Kidney (tissue), 13 donors: ENCODE measurements at regions not wholly inside any gene's neighbourhood (a gene's known extent, or its start where the extent isn't known, plus 50 kb on each side); places are given as distances from the start of the nearest gene placed in this dataset.

Source experiments
- DNase-seq, 5 donors: peaks; one replicate each; pipeline ENCODE4 v3.0.0-alpha.2; 2013 to 2020
- FAIRE-seq: peaks from 2 replicates; lab custom pipeline; 2012; peaks lifted over from hg19 to GRCh38; lab: Jason Lieb, UNC
- H3K27ac ChIP-seq, 2 donors: one replicate each; pipeline ENCODE4 v1.7.0; 2013; ENCODE audit warnings: low read depth in 2 of 2, low read length in 2 of 2, inconsistent platforms in 1 of 2
- H3K27me3 ChIP-seq: one replicate; pipeline ENCODE4 v1.7.1; 2013; ENCODE audit warnings: low read length, inconsistent platforms; ENCODE audit not compliant: control insufficient read depth, insufficient read depth
- H3K36me3 ChIP-seq, 3 donors: one replicate each; pipeline versions ENCODE4 v1.7.0 to v1.7.1; 2013; ENCODE audit warnings: low read length in 3 of 3, control low read depth in 1 of 3, inconsistent platforms in 1 of 3; ENCODE audit not compliant: insufficient read depth in 3 of 3, control insufficient read depth in 2 of 3
- H3K4me1 ChIP-seq, 3 donors: one replicate each; pipeline versions ENCODE4 v1.7.0 to v1.7.1; 2013; ENCODE audit warnings: low read length in 3 of 3, inconsistent platforms in 1 of 3, low read depth in 1 of 3; ENCODE audit not compliant: control insufficient read depth in 2 of 3, insufficient read depth in 2 of 3
- H3K4me3 ChIP-seq, 3 donors: one replicate each; pipeline versions ENCODE4 v1.7.0 to v1.8.1; 2013; ENCODE audit warnings: low read length in 3 of 3, control low read depth in 1 of 3, inconsistent platforms in 1 of 3
- H3K9ac ChIP-seq, 3 donors: one replicate each; pipeline versions ENCODE4 v1.7.0 to v1.7.1; 2013; ENCODE audit warnings: low read length in 3 of 3, control low read depth in 1 of 3, inconsistent platforms in 1 of 3
- H3K9me3 ChIP-seq, 3 donors: one replicate each; pipeline versions ENCODE4 v1.7.0 to v1.7.1; 2013; ENCODE audit warnings: low read length in 3 of 3, control low read depth in 1 of 3, inconsistent platforms in 1 of 3; ENCODE audit not compliant: control insufficient read depth in 2 of 3, insufficient read depth in 1 of 3
- intact Hi-C: fragments of 100-400 bp; cut with DNase I; formaldehyde crosslinking; loops from one replicate; pipeline ENCODE4 v1.11.1; 2022
- TF ChIP-seq, protein P1 (sequence below): IDR thresholded peaks from 3 replicates; pipeline ENCODE4 v1.5.1; 2012; ENCODE audit warnings: mild to moderate bottlenecking, moderate library complexity, borderline replicate concordance; ENCODE audit not compliant: insufficient read depth; ENCODE audit errors: extremely low read depth
- donor health status: control.
- donor health status: control.
- donor health status: control.
- donor health status: control.
- donor health status: control.
- donor health status: DM: yes; HTN: yes; CAD: no.
- donor health status: Normal renal cell carcinoma (clear cell type).

DNA sequence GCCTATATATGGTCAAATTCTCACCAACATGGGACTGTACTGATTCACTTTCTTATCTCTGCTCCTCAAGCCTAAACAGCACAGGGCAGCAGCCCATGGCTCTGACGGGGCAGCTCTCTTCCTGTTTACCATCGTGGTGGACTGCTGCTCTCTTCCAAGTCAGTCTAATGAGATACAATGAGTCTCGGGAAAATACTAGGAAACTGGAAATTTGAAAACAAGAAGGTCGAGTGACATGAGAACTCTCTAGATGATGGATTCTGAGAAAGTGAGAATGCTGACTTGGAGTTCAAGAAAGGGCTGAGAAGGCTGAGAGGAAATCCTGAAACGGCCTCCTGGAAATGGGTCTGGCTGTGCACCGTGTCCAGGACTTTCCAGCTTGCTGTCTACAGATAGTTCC lies 122.8 kb upstream of the ARGLU1 start:
- H3K27me3 ChIP-seq, result no peaks in the 10 kb centered on the region
- TF ChIP-seq, protein P1, sequence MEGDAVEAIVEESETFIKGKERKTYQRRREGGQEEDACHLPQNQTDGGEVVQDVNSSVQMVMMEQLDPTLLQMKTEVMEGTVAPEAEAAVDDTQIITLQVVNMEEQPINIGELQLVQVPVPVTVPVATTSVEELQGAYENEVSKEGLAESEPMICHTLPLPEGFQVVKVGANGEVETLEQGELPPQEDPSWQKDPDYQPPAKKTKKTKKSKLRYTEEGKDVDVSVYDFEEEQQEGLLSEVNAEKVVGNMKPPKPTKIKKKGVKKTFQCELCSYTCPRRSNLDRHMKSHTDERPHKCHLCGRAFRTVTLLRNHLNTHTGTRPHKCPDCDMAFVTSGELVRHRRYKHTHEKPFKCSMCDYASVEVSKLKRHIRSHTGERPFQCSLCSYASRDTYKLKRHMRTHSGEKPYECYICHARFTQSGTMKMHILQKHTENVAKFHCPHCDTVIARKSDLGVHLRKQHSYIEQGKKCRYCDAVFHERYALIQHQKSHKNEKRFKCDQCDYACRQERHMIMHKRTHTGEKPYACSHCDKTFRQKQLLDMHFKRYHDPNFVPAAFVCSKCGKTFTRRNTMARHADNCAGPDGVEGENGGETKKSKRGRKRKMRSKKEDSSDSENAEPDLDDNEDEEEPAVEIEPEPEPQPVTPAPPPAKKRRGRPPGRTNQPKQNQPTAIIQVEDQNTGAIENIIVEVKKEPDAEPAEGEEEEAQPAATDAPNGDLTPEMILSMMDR, result no peak
- H3K4me1 ChIP-seq, result peaks cover 0 to 3% (median 0%) of the 10 kb centered on the region in 3 donors
- FAIRE-seq, result no peak
- DNase-seq, result peak in 2 of 5 donors; percentile 47 to 60
- intact Hi-C loops, result no loop called here
- H3K36me3 ChIP-seq, result no peaks in the 10 kb centered on the region
- H3K4me3 ChIP-seq, result no peak overlapping the region
- no peaks in the 10 kb centered on the region for H3K9me3 ChIP-seq
- H3K9ac ChIP-seq, result no peak overlapping the region
- peak overlapping the region; percentile 62 to 88 for H3K27ac ChIP-seq

DNA sequence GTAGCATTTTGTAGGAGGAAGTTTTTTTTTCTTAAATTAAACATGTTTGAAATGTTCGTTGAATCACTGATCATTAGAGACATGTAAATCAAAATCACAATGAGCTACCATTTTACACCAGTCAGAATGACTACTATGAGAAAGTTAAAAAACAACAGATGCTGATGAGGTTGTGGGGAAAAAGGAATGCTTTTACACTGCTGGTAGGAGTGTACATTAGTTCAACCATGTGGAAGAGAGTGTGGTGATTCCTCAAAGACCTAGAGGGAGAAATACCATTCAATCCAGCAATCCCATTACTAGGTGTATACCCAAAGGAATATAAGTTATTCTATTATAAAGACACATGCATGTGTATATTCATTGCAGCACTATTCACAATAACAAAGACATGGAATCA lies 122.0 kb upstream of the ARGLU1 start:
- FAIRE-seq, result no peak
- no peaks in the 10 kb centered on the region for H3K9me3 ChIP-seq
- no peak overlapping the region for H3K4me3 ChIP-seq
- intact Hi-C loops, result no loop called here
- no peak overlapping the region for H3K9ac ChIP-seq
- TF ChIP-seq, protein P1, result no peak
- H3K4me1 ChIP-seq, result peaks cover 0 to 3% (median 0%) of the 10 kb centered on the region in 3 donors
- no peak for DNase-seq
- H3K27me3 ChIP-seq, result no peaks in the 10 kb centered on the region
- H3K27ac ChIP-seq, result peak overlapping the region in 1 of 2 donors; percentile 88
- no peaks in the 10 kb centered on the region for H3K36me3 ChIP-seq

DNA sequence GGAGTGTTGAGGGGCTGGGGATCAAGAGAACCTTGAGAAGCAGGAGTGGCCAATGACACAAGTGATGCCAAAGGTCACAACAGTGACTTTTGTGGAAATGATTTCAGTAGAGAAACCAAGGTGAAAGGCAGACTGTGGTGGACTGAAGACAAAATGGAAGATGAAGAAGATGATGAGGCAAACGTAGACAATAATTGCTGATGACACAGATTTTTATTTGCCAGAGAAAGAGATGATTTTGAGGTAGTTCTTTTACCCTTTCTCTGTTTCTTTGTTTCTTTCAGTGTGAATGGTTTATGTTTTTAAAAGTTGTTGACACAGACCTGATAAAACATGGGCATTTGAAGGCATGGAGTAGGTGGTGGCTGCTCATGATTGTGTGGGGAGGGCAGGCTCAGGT lies 121.0 kb upstream of the ARGLU1 start:
- Histone ChIP-seq H3K9me3 (no peaks in the 10 kb centered on the region), H3K36me3 (no peaks in the 10 kb centered on the region), H3K27me3 (no peaks in the 10 kb centered on the region), H3K4me1 (peaks cover 0 to 3% (median 0%) of the 10 kb centered on the region in 3 donors), H3K4me3 (no peak overlapping the region), H3K27ac (no peak overlapping the region), H3K9ac (no peak overlapping the region)
- TF ChIP-seq, protein P1, result no peak
- DNase-seq, result no peak
- intact Hi-C loops, result no loop called here
- FAIRE-seq, result no peak

DNA sequence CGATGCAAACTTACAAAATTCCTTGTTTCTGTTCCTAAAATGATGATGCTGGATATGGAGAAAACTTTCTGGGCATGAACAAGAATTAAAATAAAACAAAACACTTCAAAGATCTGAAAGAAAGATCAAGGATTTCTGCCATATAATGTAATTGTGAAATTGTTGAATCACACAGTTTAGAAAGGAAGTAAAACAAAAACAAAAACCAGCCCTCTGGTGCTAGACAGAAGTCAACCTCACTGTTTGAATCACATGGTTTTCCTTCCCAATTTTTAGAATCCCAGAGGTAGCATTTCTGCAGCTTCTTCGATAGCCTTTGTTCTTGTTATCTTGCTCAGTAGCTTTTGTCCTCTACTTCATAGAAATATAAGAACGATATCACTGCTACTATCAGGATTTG lies 118.2 kb upstream of the ARGLU1 start:
- intact Hi-C loops, result no loop called here
- Histone ChIP-seq H3K27me3 (no peaks in the 10 kb centered on the region), H3K36me3 (no peaks in the 10 kb centered on the region), H3K4me3 (no peak overlapping the region), H3K9ac (no peak overlapping the region), H3K27ac (no peak overlapping the region), H3K9me3 (no peaks in the 10 kb centered on the region), H3K4me1 (no peaks in the 10 kb centered on the region)
- FAIRE-seq (no peak), DNase-seq (no peak)
- TF ChIP-seq, protein P1, result no peak
